G401 (cell line): ENCODE measurements at regions not wholly inside any gene's neighbourhood (a gene's known extent, or its start where the extent isn't known, plus 50 kb on each side); places are given as distances from the start of the nearest gene placed in this dataset.

ENCODE experiments used
- DNase-seq: peaks from one replicate; pipeline ENCODE4 v3.0.0-alpha.2; 2015; ENCODE audit warnings: low spot score
- in situ Hi-C: cut with HindIII; loops from 2 replicates; pipeline ENCODE4 v1.10.0; 2016; ENCODE audit warnings: low sequenced_read_pairs, mixed read lengths

- in situ Hi-C loops = no loop called here
- no peak for DNase-seq
Measured at GRCh38 chrY:8386053-8386452, 951.2 kb upstream of the TSPY4 start.

GRCh38 chrY:8388512-8388911 lies 948.8 kb upstream of the TSPY4 start:
- in situ Hi-C loops = no loop called here
- DNase-seq = no peak

DNA sequence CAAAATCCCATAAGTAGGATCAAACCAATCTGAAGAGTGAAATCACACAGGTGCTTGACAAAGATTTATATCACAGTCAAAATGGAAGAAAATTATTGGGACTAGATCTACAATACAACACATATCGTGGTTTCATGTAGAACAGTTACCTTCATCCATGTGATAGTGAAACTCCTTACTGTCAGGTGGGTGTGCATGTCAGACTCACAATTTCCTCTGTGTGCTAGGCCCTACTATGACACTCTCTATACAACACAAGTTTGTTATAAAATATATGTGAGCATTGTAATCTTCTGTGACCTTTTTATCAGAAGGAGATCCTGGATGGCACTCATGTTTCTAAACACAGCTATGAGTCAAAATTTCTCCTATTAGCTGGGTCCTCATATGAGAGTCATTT lies 947.0 kb upstream of the TSPY4 start:
- in situ Hi-C loops = no loop called here
- no peak for DNase-seq

DNA sequence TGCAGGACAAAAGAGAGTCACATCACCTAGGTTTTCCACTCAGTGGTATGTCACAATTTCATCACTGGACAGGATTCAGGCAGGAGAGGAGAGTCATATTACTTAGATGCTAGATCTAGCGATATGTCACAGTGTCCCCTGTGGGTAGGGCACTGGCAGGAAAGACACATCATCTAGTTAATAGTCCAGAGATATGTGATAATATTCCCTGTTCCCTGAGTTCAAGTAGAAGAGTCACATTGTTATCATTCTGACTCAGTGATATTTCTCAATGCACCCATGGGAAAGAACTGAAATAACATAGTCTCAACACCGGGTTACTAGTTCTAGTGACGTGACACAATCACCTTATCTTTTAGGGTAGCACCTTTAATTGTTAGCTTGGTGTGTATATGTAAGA lies 944.0 kb upstream of the TSPY4 start:
- in situ Hi-C loops = no loop called here
- DNase-seq = no peak

- in situ Hi-C loops = no loop called here
- DNase-seq = no peak
Measured at GRCh38 chrY:8422906-8423305, 914.4 kb upstream of the TSPY4 start.

GRCh38 chrY:8426433-8426832 lies 910.8 kb upstream of the TSPY4 start:
- no peak for DNase-seq
- in situ Hi-C loops = no loop called here

DNA sequence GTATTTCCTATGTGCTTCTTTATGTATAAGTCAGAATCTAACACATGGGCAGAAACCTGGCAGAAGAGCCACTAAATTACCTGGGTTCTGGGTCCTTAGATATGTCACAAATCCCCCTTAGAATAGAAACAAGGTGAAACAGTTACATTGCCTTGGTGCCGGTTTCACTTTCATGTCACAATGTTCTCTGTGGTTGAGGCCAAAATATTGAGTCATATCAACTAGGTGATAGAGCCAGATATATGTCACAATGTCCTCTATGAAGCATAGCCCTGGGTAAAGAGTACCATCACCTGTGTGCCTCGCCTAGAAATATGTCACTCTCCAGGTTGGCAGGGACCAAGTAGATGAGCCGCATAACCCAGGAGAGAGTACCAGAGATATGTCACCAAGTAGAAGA lies 899.8 kb upstream of the TSPY4 start:
- DNase-seq = no peak
- in situ Hi-C loops = no loop called here

DNA sequence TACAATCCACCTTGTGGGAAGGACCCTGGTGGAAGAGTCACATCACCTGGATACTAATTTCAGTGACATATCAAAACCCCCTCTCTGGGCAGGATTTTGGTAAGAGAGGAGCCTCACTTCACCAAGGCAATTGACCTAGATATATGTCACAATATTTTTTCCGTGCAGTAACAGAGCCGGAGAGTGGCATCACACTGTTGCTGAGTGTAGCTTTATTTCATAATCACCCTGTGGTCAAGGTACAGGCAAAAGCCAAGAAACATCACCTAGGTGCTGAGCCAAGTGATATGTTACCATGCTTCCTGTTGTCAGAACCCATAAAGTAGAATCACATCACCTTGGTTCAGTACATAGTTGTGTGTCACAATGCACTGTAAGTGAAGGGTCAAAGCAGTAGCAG lies 895.2 kb upstream of the TSPY4 start:
- DNase-seq = no peak
- in situ Hi-C loops = no loop called here

DNA sequence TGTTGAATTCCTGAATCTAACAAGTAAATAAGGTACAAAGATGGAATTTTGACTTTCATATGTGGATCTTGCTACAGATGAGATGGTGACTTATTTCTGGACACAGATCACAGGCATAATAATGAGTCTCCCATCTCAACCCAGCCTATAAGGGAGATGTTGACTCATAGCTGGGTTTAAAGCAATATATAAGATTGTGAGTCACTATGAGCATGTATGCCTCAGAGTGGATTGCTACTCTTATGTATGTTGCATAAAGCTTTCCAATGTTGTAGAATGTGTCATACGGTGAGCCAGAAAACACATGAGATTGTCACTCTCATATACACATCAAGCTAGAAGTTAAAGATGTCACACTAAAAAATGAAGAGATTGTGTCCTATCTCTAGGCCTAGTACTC lies 884.3 kb upstream of the TSPY4 start:
- no peak for DNase-seq
- in situ Hi-C loops = no loop called here

- no peak for DNase-seq
Measured at GRCh38 chrY:8466813-8467212, 870.5 kb upstream of the TSPY4 start.

GRCh38 chrY:8470249-8470648 lies 867.0 kb upstream of the TSPY4 start:
- in situ Hi-C loops = no loop called here

More at GRCh38 chrY:8466813-8467212, 870.5 kb upstream of the TSPY4 start:
- in situ Hi-C loops = no loop called here

DNA sequence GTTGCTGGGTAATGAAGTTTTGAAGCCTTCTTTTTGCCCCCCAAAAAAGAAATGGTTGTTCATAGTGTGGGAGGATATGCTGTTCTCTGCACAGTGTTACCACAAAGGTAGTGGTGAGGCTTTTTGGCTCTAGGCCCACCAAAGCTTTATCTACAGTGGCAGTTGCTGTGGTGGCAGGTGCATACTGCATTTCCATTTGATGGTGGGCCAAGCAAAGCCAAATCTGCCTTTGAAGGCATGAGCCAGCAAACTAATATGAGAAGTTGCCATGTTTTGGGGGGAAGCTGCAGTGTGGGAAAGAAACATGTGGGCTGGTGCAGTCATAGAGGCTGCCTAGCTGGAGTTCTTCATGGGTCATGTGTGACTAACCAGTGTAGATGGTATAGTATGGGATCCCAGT lies 858.1 kb upstream of the TSPY4 start:
- in situ Hi-C loops = no loop called here
- no peak for DNase-seq

More at GRCh38 chrY:8470249-8470648, 867.0 kb upstream of the TSPY4 start:
- DNase-seq = no peak

DNA sequence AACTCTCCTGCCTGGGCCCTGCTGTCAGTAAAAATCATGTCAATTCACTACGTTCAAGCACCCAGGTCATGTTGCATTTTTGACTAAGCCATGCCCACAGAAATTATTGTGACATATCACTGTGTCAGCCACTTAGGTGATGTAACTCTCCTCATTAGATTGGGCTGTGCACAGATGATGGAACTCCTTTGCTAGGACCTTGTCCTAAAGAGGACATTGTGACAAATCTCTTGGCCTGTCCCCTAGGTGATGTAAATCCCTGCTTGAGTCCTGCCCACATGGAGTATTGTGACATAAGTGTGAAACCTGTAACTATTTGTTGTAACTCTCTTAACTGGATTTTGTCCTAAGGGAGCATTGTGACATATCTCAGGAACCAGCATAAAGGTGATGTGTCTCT lies 848.3 kb upstream of the TSPY4 start:
- DNase-seq = no peak

GRCh38 chrY:8489880-8490630 lies 847.2 kb upstream of the TSPY4 start:
- DNase-seq = no peak
- in situ Hi-C loops = no loop called here

More for the DNA sequence above, 848.3 kb upstream of the TSPY4 start:
- in situ Hi-C loops = no loop called here

DNA sequence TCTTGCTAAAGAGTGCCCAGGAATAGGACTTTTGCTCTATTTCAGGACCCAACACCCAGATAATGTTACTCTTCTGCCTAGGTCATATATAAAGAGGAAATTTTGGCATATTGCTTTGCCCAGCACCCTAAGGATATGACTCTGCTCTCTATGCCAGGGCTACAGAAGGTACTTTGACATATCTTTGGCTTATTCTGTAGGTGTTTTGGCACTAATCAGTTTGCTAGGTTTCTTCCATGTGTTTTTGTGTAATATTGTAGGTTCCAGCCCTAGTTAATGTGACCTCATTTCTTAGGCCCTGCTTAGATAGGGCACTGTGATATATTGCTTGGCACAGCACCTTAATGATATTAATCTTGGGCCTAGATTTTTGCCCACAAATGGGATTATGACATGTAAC lies 842.9 kb upstream of the TSPY4 start:
- DNase-seq = peak; percentile 66
- in situ Hi-C loops = no loop called here

GRCh38 chrY:8495243-8495642 lies 842.0 kb upstream of the TSPY4 start:
- in situ Hi-C loops = no loop called here
- peak; percentile 25 for DNase-seq

- DNase-seq = no peak
- in situ Hi-C loops = no loop called here
Measured at GRCh38 chrY:8500888-8501287, 836.4 kb upstream of the TSPY4 start.

DNA sequence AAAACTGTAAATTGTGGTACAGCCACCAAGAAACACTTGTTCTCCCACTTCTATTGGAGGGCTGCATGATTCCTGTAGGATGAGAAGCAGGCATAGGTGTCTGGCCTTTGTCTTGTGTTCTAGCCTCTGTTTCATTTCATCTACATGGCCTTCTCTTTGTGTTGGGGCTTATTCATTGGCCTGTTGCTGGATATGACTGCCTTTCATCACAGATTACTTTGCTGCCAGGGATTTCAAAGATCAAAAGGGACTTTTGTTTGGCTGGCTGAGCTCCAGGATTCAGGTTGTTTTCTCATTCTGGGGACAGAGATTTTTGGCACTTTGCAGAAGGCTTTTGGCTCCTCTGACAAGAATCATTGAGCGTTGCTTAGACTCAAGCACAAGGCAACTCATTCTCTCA lies 803.8 kb upstream of the TSPY4 start:
- DNase-seq = peak; percentile 16
- in situ Hi-C loops = no loop called here

DNA sequence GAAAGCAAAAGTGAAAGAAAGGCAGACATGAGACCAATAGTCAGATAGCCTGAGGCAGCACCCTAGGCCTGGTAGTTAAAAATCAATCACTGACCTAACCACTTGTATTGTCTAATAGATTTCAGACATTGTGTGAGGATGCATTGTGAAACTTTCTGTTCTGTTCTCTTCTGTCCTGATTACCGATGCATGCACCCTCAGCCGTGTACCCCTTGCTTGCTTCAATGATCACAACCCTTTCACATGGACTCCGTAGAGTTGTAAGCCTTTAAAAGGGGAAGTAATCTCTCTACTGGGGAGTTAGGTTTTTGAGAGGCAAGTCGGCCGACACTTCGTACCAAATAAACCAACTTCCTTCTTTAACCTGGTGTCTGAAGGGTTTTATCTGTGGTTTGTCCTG lies 801.6 kb upstream of the TSPY4 start:
- in situ Hi-C loops = no loop called here

DNA sequence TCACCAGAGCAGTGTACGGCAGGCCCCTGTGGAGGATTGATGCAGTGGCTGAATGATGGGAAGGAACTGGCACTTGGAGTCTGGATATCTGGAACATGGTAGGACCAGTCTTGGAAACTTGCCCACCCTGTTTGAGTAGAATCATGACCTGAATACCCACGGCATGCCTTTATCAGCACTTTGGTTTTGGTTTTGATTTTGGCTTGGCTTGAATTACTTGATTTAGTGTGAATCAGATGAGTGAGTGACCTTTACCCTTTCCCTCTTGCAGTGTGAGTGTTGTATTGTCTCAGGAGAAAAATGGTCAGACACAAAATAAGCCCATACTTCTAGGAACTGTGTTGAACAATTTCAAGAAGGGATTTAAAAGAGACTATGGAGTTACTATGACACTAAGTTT lies 801.0 kb upstream of the TSPY4 start:
- in situ Hi-C loops = no loop called here
- DNase-seq = no peak

More for the DNA sequence above, 801.6 kb upstream of the TSPY4 start:
- no peak for DNase-seq

DNA sequence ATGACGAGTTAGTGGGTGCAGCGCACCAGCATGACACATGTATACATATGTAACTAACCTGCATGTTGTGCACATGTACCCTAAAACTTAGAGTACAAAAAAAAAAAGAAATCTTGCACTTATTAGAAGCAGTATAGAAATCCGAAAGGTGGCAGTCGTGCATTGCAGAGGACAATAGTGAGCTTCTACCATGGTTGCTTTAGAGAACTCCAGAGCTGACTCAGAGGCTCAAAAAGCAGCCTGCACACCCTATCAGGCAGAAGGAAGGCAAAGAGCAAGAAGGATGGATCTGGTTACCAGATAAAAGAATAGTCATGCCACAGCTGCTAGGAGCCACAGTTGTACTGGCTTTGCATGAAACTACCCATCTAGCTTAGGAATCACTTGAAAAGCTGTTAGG lies 796.0 kb upstream of the TSPY4 start:
- in situ Hi-C loops = no loop called here
- DNase-seq = no peak
